ENCODE measurements at regions not wholly inside any gene's neighbourhood (a gene's known extent, or its start where the extent isn't known, plus 50 kb on each side); places are given as distances from the start of the nearest gene placed in this dataset.

DNA sequence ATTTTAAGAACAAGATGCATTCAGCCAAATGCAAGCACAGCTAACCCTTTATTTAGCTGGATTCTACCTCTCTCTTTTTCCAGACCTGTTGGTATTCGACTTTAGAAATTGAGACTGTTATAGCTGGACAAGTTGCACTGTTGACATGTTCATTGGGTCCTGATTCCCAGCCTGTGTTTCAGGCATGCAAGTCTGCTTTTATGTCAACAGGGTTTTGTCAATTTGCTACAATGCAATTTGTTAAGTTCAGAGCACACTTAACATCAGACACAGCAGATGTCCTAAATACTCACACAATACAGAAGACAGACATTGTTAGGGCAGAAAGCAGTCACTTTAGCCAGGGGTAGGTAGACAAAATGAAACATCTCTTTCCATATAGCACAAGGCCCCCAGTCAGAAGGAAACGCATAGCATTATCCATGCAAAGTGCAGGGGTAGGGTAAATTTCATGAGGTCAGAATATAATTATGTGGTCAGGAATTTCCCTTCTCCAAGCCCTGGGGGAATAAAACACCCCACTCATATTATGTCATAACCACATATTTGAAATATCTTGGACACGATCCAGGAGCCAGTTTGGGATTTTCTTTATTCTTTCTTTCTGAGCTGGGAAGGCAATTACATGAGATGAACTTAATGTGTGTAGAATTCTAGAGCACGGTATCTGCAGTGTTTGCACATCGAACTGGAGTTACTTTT is 504.1 kb downstream of the NTRK3 start:
- no peak overlapping the region for H3K4me3 ChIP-seq
- H3K27me3 ChIP-seq = no peaks in the 10 kb centered on the region
- TF ChIP-seq, protein P1, sequence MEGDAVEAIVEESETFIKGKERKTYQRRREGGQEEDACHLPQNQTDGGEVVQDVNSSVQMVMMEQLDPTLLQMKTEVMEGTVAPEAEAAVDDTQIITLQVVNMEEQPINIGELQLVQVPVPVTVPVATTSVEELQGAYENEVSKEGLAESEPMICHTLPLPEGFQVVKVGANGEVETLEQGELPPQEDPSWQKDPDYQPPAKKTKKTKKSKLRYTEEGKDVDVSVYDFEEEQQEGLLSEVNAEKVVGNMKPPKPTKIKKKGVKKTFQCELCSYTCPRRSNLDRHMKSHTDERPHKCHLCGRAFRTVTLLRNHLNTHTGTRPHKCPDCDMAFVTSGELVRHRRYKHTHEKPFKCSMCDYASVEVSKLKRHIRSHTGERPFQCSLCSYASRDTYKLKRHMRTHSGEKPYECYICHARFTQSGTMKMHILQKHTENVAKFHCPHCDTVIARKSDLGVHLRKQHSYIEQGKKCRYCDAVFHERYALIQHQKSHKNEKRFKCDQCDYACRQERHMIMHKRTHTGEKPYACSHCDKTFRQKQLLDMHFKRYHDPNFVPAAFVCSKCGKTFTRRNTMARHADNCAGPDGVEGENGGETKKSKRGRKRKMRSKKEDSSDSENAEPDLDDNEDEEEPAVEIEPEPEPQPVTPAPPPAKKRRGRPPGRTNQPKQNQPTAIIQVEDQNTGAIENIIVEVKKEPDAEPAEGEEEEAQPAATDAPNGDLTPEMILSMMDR (IDR thresholded peaks at IDR 0.05) = no peak
- intact Hi-C loops (cut with DNase I; ENCODE audit: low total_unique reads) = no loop called here
- peaks cover 0 to 23% (median 12%) of the 10 kb centered on the region in 4 donors for H3K4me1 ChIP-seq
- H3K27ac ChIP-seq = no peak overlapping the region
- H3K36me3 ChIP-seq = no peaks in the 10 kb centered on the region
- H3K9me3 ChIP-seq = no peaks in the 10 kb centered on the region
- DNase-seq = no peak

DNA sequence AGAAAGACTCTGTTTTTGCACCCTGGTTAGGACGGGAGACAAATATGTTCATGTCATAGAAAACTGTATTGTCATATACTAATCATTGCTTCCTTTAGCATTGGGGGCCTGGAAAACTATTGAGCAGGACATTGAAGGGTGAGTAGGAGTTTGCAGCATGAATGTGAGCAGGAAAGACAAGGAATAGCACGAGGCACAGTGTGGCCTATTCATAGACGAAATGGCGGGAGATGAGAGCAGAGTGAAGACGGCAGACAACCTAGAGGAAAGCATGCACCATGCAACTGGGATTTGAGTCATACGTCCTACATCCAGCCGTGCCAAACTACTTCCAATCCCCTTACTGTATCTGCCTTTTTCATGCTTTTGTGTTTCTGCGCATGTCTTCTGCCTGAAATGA is 508.1 kb downstream of the NTRK3 start:
- Histone ChIP-seq H3K27me3 (no peaks in the 10 kb centered on the region), H3K36me3 (no peaks in the 10 kb centered on the region), H3K9me3 (no peaks in the 10 kb centered on the region), H3K4me1 (peaks cover 0 to 21% (median 12%) of the 10 kb centered on the region in 4 donors), H3K27ac (no peak overlapping the region), H3K4me3 (no peak overlapping the region)
- DNase-seq = no peak
- intact Hi-C loops (cut with DNase I; ENCODE audit: low total_unique reads) = no loop called here
- TF ChIP-seq, protein P1 (IDR thresholded peaks at IDR 0.05) = no peak

DNA sequence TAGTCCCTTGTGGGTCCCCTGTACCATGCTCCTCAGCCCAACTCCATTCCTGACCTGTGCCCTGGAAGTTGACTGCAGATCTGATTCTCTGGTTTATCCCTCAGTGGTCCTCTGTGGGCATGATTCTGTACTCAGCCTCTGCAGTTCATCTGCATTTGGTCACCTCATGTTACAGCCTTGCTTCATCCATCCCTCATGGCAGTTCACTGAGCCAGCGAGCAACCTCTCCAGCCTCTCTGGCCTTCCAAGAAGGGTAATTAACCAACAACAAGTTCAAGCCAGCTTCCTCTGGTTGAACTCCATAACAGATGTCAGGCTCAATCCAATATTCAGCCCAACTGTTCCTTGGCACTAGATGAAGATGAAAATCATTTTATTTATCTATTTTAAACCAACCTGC is 509.5 kb downstream of the NTRK3 start:
- no peaks in the 10 kb centered on the region for H3K27me3 ChIP-seq
- TF ChIP-seq, protein P1 (IDR thresholded peaks at IDR 0.05) = no peak
- H3K4me3 ChIP-seq = no peak overlapping the region
- no peak for DNase-seq
- H3K27ac ChIP-seq = no peak overlapping the region
- H3K36me3 ChIP-seq = no peaks in the 10 kb centered on the region
- H3K9me3 ChIP-seq = no peaks in the 10 kb centered on the region
- intact Hi-C loops (cut with DNase I; ENCODE audit: low total_unique reads) = no loop called here
- peaks cover 0 to 7% (median 4%) of the 10 kb centered on the region in 4 donors for H3K4me1 ChIP-seq

DNA sequence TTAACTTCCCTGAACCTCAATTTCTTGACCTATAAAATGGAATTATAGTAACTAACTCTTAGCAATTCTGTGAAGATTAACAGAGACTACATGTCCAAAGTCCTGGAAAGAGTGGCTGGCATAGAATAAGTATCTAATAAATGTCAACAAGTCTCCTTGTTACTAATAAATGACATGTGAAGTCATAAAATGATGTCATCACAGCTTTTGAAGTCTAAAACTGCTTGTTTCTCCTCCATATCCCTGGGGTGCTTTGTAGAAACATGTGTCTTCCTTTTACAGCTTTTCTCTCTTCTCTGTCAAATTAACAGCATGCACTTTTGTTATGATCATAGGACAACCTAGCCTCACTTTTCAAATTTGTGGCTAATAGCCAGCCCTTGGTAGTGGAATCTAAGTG is 510.2 kb downstream of the NTRK3 start:
- TF ChIP-seq, protein P1 (IDR thresholded peaks at IDR 0.05) = no peak
- H3K9me3 ChIP-seq = no peaks in the 10 kb centered on the region
- no peaks in the 10 kb centered on the region for H3K36me3 ChIP-seq
- no peak overlapping the region for H3K27ac ChIP-seq
- no peak overlapping the region for H3K4me3 ChIP-seq
- no peaks in the 10 kb centered on the region for H3K4me1 ChIP-seq
- no peak for DNase-seq
- no peaks in the 10 kb centered on the region for H3K27me3 ChIP-seq
- intact Hi-C loops (cut with DNase I; ENCODE audit: low total_unique reads) = no loop called here

GRCh38 chr15:87744815-87745214 is 511.7 kb downstream of the NTRK3 start:
- no peak for DNase-seq
- Histone ChIP-seq H3K9me3 (no peaks in the 10 kb centered on the region), H3K4me3 (no peak overlapping the region), H3K27me3 (no peaks in the 10 kb centered on the region), H3K27ac (no peak overlapping the region), H3K36me3 (no peaks in the 10 kb centered on the region), H3K4me1 (no peaks in the 10 kb centered on the region)
- intact Hi-C loops (cut with DNase I; ENCODE audit: low total_unique reads) = no loop called here
- TF ChIP-seq, protein P1 (IDR thresholded peaks at IDR 0.05) = no peak

- H3K4me1 ChIP-seq = no peaks in the 10 kb centered on the region
- no peaks in the 10 kb centered on the region for H3K9me3 ChIP-seq
- H3K27ac ChIP-seq = no peak overlapping the region
- intact Hi-C loops (cut with DNase I; ENCODE audit: low total_unique reads) = no loop called here
- TF ChIP-seq, protein P1 (IDR thresholded peaks at IDR 0.05) = no peak
- DNase-seq = no peak
- no peak overlapping the region for H3K4me3 ChIP-seq
- H3K36me3 ChIP-seq = no peaks in the 10 kb centered on the region
- H3K27me3 ChIP-seq = no peaks in the 10 kb centered on the region
These were observed 513.0 kb downstream of the NTRK3 start for GRCh38 chr15:87743562-87743961.

Measured in tibial artery (tissue), 4 donors.